GM23248 (cell line): ENCODE measurements at regions not wholly inside any gene's neighbourhood (a gene's known extent, or its start where the extent isn't known, plus 50 kb on each side); places are given as distances from the start of the nearest gene placed in this dataset.

Experiments used
- DNase-seq: peaks from one replicate; pipeline ENCODE4 v3.0.0-alpha.2; 2015
- H2AFZ ChIP-seq: fragments of 200-600 bp; sonication (generic); 2 replicates; pipeline ENCODE4 v1.6.1; 2016; ENCODE audit warnings: antibody characterized with exemption
- H3F3A ChIP-seq: fragments of 200-600 bp; sonication (generic); 2 replicates; pipeline ENCODE4 v1.6.1; 2016; ENCODE audit warnings: mild to moderate bottlenecking, antibody characterized with exemption, mixed run types; ENCODE audit not compliant: insufficient read depth
- H3K27ac ChIP-seq: fragments of 200-600 bp; sonication (generic); 2 replicates; pipeline ENCODE4 v1.5.1; 2016; ENCODE audit warnings: mild to moderate bottlenecking
- H3K27me3 ChIP-seq: fragments of 200-600 bp; sonication (generic); replicated peaks from 2 replicates; pipeline ENCODE4 v1.6.1; 2016; ENCODE audit warnings: mild to moderate bottlenecking; ENCODE audit not compliant: insufficient read depth
- H3K36me3 ChIP-seq: fragments of 200-600 bp; sonication (generic); 2 replicates; pipeline ENCODE4 v1.6.1; 2016; ENCODE audit warnings: low read depth, mild to moderate bottlenecking
- H3K4me1 ChIP-seq: fragments of 200-600 bp; sonication (generic); 2 replicates; pipeline ENCODE4 v1.6.1; 2016; ENCODE audit warnings: mild to moderate bottlenecking; ENCODE audit not compliant: insufficient read depth
- H3K4me2 ChIP-seq: fragments of 200-600 bp; sonication (generic); one replicate; pipeline ENCODE4 v1.6.1; 2016; ENCODE audit warnings: mild to moderate bottlenecking; ENCODE audit not compliant: unreplicated experiment
- H3K4me3 ChIP-seq: fragments of 200-600 bp; sonication (generic); 2 replicates; pipeline ENCODE4 v1.5.1; 2016; ENCODE audit warnings: mild to moderate bottlenecking
- H3K79me2 ChIP-seq: fragments of 200-600 bp; sonication (generic); 2 replicates; pipeline ENCODE4 v1.6.1; 2016; ENCODE audit warnings: mild to moderate bottlenecking; ENCODE audit not compliant: insufficient read depth
- H3K9ac ChIP-seq: fragments of 200-600 bp; sonication (generic); 2 replicates; pipeline ENCODE4 v1.6.1; 2016; ENCODE audit warnings: mild to moderate bottlenecking
- H3K9me2 ChIP-seq: fragments of 200-600 bp; sonication (generic); 2 replicates; pipeline ENCODE4 v1.6.1; 2016; ENCODE audit warnings: mixed run types, mild to moderate bottlenecking, moderate library complexity; ENCODE audit not compliant: insufficient read depth
- H3K9me3 ChIP-seq: fragments of 200-600 bp; sonication (generic); one replicate; pipeline ENCODE4 v1.6.1; 2017; ENCODE audit warnings: low read depth
- H4K20me1 ChIP-seq: fragments of 200-600 bp; sonication (generic); 2 replicates; pipeline ENCODE4 v1.6.0; 2016; ENCODE audit not compliant: insufficient read depth
- EZH2 ChIP-seq: fragments of 200-600 bp; sonication (generic); IDR thresholded peaks from 2 replicates; pipeline ENCODE4 v1.6.1; 2018; ENCODE audit warnings: antibody characterized with exemption, mild to moderate bottlenecking; ENCODE audit not compliant: insufficient read depth, poor library complexity, severe bottlenecking
- EZH2phosphoT487 ChIP-seq: fragments of 200-600 bp; sonication (generic); IDR thresholded peaks from 2 replicates; pipeline ENCODE4 v1.6.1; 2018; ENCODE audit warnings: antibody characterized with exemption, moderate library complexity, mild to moderate bottlenecking, low read depth; ENCODE audit not compliant: insufficient read depth
- WGBS, 2 experiments: methylation state at CpG; one replicate each; pipeline ENCODE4 v1.1.6; 2015 to 2017; ENCODE audit warnings: low lambda C conversion rate in 2 of 2, low coverage in 1 of 2; ENCODE audit errors: missing lambda C conversion rate in 2 of 2; 5-methylcytosine and 5-hydroxymethylcytosine counted together
- in situ Hi-C: fragments of 300-500 bp; cut with MboI; formaldehyde crosslinking; loops from 2 replicates; pipeline ENCODE4 v1.15.0; 2020

DNA sequence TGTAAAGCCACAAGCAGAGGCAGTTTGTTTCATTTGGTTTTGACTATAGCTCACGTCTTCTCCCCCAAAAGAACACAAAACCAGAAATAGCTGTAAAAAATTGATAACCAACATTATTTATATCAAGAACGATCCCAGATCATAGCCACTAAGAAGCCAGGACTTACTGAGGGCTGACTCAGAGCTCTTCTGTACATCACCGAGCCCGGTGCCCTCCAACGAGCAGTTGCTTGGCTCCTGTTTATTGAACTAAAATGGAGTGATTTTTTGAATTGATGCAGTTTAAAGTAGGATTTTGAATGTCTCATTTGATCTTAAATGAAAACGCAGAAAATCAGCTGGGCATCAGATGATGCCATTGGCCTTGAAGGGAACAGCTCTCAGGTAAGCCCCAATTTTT is 343.3 kb downstream of the INSIG2 start:
- H3K27ac ChIP-seq = peak overlapping the region; percentile 80
- WGBS, 2 experiments = 16 to 18% methylated on average over 6 of the region's 6 CpGs

DNA sequence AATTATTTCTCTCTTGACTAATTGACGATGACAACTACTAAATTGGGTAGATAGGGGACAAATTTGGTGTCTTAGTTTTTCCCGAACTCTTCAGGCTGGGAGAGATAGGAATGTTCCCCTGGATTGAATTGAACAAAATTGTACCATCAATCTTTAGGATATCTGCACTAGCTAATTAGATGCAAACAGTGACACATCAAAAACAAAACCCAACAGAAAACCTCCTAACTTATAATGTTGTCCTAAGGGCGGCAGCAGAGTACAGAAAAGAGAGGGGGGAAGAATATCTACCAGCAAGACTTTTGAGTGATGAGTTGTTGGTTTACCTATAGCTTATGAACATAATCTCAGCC is 342.9 kb downstream of the INSIG2 start:
- no peaks in the 10 kb centered on the region for H3K9me2 ChIP-seq
- H4K20me1 ChIP-seq = no peaks in the 10 kb centered on the region
- TF ChIP-seq EZH2 = no peak
- TF ChIP-seq EZH2phosphoT487 = no peak
- peak overlapping the region; percentile 89 for H3K4me2 ChIP-seq
- no peaks in the 10 kb centered on the region for H3K9me3 ChIP-seq
- H3K4me1 ChIP-seq = peaks cover 33% of the 10 kb centered on the region
- H3K27me3 ChIP-seq = no peaks in the 10 kb centered on the region
- peak; percentile 62 for DNase-seq
- peak overlapping the region; percentile 57 for H3K9ac ChIP-seq
- peaks cover 31% of the 10 kb centered on the region for H3F3A ChIP-seq
- 21 to 24% methylated on average over 3 of the region's 3 CpGs for WGBS, 2 experiments
- peak overlapping the region; percentile 51; the same call in 1 of the 2 replicates for H2AFZ ChIP-seq
- no peaks in the 10 kb centered on the region for H3K36me3 ChIP-seq
- H3K27ac ChIP-seq = peak overlapping the region; percentile 80
- peak overlapping the region; percentile 52; the same call in 1 of the 2 replicates for H3K4me3 ChIP-seq
- in situ Hi-C loops = no loop called here
- H3K79me2 ChIP-seq = no peaks in the 10 kb centered on the region

More for the DNA sequence above, 343.3 kb downstream of the INSIG2 start:
- peaks cover 31% of the 10 kb centered on the region for H3F3A ChIP-seq
- TF ChIP-seq EZH2 (no peak), EZH2phosphoT487 (no peak)
- DNase-seq = peak; percentile 78
- no peak overlapping the region for H3K9ac ChIP-seq
- H3K79me2 ChIP-seq = no peaks in the 10 kb centered on the region
- H3K4me3 ChIP-seq = peak overlapping the region; percentile 52
- peaks cover 33% of the 10 kb centered on the region for H3K4me1 ChIP-seq
- no peaks in the 10 kb centered on the region for H3K36me3 ChIP-seq
- no peaks in the 10 kb centered on the region for H3K27me3 ChIP-seq
- in situ Hi-C loops = no loop called here
- H3K9me2 ChIP-seq = no peaks in the 10 kb centered on the region
- H4K20me1 ChIP-seq = no peaks in the 10 kb centered on the region
- H3K9me3 ChIP-seq = no peaks in the 10 kb centered on the region
- peak overlapping the region; percentile 33; the same call in 1 of the 2 replicates for H2AFZ ChIP-seq
- peak overlapping the region; percentile 89 for H3K4me2 ChIP-seq

- peaks cover 31% of the 10 kb centered on the region for H3F3A ChIP-seq
- H3K36me3 ChIP-seq = no peaks in the 10 kb centered on the region
- TF ChIP-seq EZH2phosphoT487 = no peak
- peak overlapping the region; percentile 80 for H3K27ac ChIP-seq
- H3K9ac ChIP-seq = peak overlapping the region; percentile 57
- DNase-seq = peak; percentile 77
- in situ Hi-C loops = no loop called here
- no peaks in the 10 kb centered on the region for H3K27me3 ChIP-seq
- peaks cover 33% of the 10 kb centered on the region for H3K4me1 ChIP-seq
- H2AFZ ChIP-seq = peak overlapping the region; percentile 51
- no peaks in the 10 kb centered on the region for H3K9me2 ChIP-seq
- 53 to 58% methylated on average over 4 of the region's 4 CpGs for WGBS, 2 experiments
- no peaks in the 10 kb centered on the region for H4K20me1 ChIP-seq
- H3K79me2 ChIP-seq = no peaks in the 10 kb centered on the region
- no peaks in the 10 kb centered on the region for H3K9me3 ChIP-seq
- peak overlapping the region; percentile 89 for H3K4me2 ChIP-seq
- H3K4me3 ChIP-seq = peak overlapping the region; percentile 52; the same call in 1 of the 2 replicates
Observed at GRCh38 chr2:118430510-118431164, 342.4 kb downstream of the INSIG2 start.

- Histone ChIP-seq H3K4me2 (no peak overlapping the region), H3K27me3 (no peaks in the 10 kb centered on the region), H3K9me3 (no peaks in the 10 kb centered on the region), H3F3A (peaks cover 4% of the 10 kb centered on the region), H3K79me2 (no peaks in the 10 kb centered on the region), H3K36me3 (no peaks in the 10 kb centered on the region), H3K27ac (no peak overlapping the region), H2AFZ (no peak overlapping the region), H3K4me1 (peaks cover 6% of the 10 kb centered on the region), H3K9me2 (no peaks in the 10 kb centered on the region), H3K4me3 (no peak overlapping the region), H4K20me1 (no peaks in the 10 kb centered on the region), H3K9ac (no peak overlapping the region)
- TF ChIP-seq EZH2phosphoT487 (no peak), EZH2 (no peak)
- DNase-seq = no peak
- WGBS, 2 experiments = 96 to 98% methylated on average over 5 of the region's 5 CpGs
- in situ Hi-C loops = no loop called here
Observed at GRCh38 chr2:118425191-118425590, 336.9 kb downstream of the INSIG2 start.

- Histone ChIP-seq H3K9me3 (no peaks in the 10 kb centered on the region), H3K27ac (no peak overlapping the region), H3F3A (no peaks in the 10 kb centered on the region), H2AFZ (no peak overlapping the region), H3K36me3 (no peaks in the 10 kb centered on the region), H3K27me3 (no peaks in the 10 kb centered on the region), H3K4me1 (no peaks in the 10 kb centered on the region), H3K9me2 (no peaks in the 10 kb centered on the region), H4K20me1 (no peaks in the 10 kb centered on the region), H3K4me2 (no peak overlapping the region), H3K4me3 (no peak overlapping the region), H3K9ac (no peak overlapping the region), H3K79me2 (no peaks in the 10 kb centered on the region)
- WGBS, 2 experiments = 76 to 89% methylated on average over 4 of the region's 4 CpGs
- DNase-seq = no peak
- no peak for TF ChIP-seq EZH2
- TF ChIP-seq EZH2phosphoT487 = no peak
- in situ Hi-C loops = no loop called here
Observed at GRCh38 chr2:118423776-118424175, 335.5 kb downstream of the INSIG2 start.
